Activated CD4-positive, alpha-beta T cell treated with anti-CD3 and anti-CD28 coated beads for 36 hours (primary cell): ENCODE measurements at regions not wholly inside any gene's neighbourhood (a gene's known extent, or its start where the extent isn't known, plus 50 kb on each side); places are given as distances from the start of the nearest gene placed in this dataset.
A peak's percentile ranks its signal among the peaks of the same experiment; 100 is the strongest.
"Not testable (repeated sequence)": the region's sequence is repeated elsewhere in the genome, so short reads cannot be mapped to it uniquely, and the experiment has no call there.

Experiments
- ATAC-seq: fragments of 200-7000 bp; cut with Tn5 transposase; one replicate; pipeline ENCODE4 v1.10.0; 2021; ENCODE audit warnings: mild to moderate bottlenecking, moderate library complexity
- CTCF ChIA-PET: fragments of 350-600 bp; sonication (Branson Sonifier 250); formaldehyde crosslinking; loops from one replicate; lab custom pipeline; 2021; ENCODE audit warnings: antibody characterized with exemption; lab: Charles Lee
- POLR2A ChIA-PET: fragments of 350-600 bp; sonication (Branson Sonifier 250); formaldehyde crosslinking; loops from one replicate; lab custom pipeline; 2021; ENCODE audit warnings: antibody characterized with exemption, inconsistent platforms; lab: Charles Lee
- DNase-seq: peaks from one replicate; pipeline ENCODE4 v3.0.0-alpha.2; 2020
- H3K27ac Mint-ChIP-seq: one replicate; pipeline ENCODE4 v1.8.0; 2021; ENCODE audit warnings: mixed read lengths
- H3K27me3 Mint-ChIP-seq: one replicate; pipeline ENCODE4 v1.8.0; 2021; ENCODE audit warnings: mixed read lengths
- H3K36me3 Mint-ChIP-seq: one replicate; pipeline ENCODE4 v1.8.0; 2021; ENCODE audit warnings: low read depth, mixed read lengths
- H3K4me1 Mint-ChIP-seq: one replicate; pipeline ENCODE4 v1.8.0; 2021; ENCODE audit warnings: mixed read lengths
- H3K4me3 Mint-ChIP-seq: one replicate; pipeline ENCODE4 v1.8.0; 2021; ENCODE audit warnings: mild to moderate bottlenecking, moderate library complexity, mixed read lengths
- H3K9me3 Mint-ChIP-seq: one replicate; pipeline ENCODE4 v1.8.0; 2021; ENCODE audit warnings: low read depth, mixed read lengths
- intact Hi-C, 2 experiments: fragments of 100-400 bp; cut with DNase I in 1 of 2; cut with micrococcal nuclease in 1 of 2; formaldehyde crosslinking; loops; one replicate each; pipeline versions ENCODE4 v1.14.2 to v1.15.1; 2022 to 2024; cut with DNase I, micrococcal nuclease

DNA sequence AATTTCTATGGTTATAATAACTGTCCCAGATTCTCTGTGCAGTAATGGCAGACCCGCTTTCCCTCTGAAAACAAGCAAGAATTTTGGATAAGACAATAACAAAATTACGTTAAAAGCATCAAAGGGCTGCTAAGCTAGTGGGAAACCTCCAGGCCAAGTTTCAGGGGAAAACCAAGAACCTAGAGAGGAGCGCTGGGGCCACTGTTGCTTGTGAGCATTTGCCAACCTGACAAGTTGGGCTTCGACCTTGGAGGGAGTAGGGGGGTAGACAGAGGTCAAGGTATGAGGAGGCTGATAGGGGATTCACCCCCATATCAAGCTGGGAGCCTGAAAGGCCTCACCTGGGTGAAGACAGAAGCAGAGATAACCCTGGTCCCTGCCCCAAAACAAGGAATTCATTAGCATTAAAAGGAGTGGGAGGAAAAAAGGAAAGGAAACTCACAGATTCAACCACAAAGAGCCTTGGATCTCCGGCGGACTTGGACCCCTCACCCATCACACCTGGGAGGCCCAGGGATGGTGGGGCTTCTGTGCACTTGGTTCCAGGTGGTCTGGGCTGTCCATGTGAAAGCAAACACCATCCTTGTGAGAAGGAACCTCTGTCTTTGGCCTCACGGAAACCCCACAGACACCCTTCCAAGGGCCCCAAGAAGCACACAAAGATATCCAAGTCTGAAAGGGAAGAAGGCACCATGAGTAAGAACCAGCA lies 259.9 kb downstream of the GOLGA6L6 start:
- intact Hi-C loops: loop anchor here (1.0 to 5.0 kb wide), 2 partner anchors 8 to 131 kb away; no protein-coding TSS in a partner anchor
- H3K9me3 Mint-ChIP-seq, H3K4me1 Mint-ChIP-seq, CTCF ChIA-PET, H3K27me3 Mint-ChIP-seq, DNase-seq, H3K36me3 Mint-ChIP-seq, H3K27ac Mint-ChIP-seq, H3K4me3 Mint-ChIP-seq, ATAC-seq, POLR2A ChIA-PET: not testable (repeated sequence)

DNA sequence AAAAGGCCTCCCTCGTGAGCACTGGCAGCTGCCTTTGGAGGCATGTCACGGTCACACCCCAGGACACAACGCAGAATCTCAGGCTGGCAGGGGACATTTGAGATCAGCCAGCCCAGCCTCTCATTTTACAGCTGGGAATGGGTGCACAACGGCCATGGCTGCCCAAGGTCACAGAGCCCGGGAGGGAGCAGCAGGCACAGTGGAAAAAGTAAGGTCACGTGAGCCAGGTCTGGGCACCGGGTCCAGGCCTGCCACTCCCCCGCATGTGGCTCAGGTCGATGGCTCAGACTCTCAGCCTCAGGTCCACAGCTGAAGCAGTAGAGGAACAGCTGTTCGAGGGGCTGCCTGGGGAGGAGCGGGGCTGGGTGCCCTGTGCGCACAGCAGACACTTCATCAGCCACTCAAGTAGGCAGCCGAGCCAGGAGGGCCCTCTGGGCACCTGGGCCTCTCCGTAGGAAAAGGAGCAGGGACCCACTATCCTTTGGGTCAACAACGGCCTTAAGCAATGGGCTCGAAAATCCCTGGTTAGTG lies 260.6 kb downstream of the GOLGA6L6 start:
- intact Hi-C loops: loop anchor here (1.0 to 5.0 kb wide), 2 partner anchors 8 to 131 kb away; no protein-coding TSS in a partner anchor
- no peaks in the 10 kb centered on the region for H3K36me3 Mint-ChIP-seq
- DNase-seq (peak; percentile 21), ATAC-seq (no peak)
- no peak overlapping the region for H3K27ac Mint-ChIP-seq
- H3K4me3 Mint-ChIP-seq: no peak overlapping the region
- CTCF ChIA-PET: no interaction called here
- no peaks in the 10 kb centered on the region for H3K9me3 Mint-ChIP-seq
- POLR2A ChIA-PET: no interaction called here
- H3K27me3 Mint-ChIP-seq: no peaks in the 10 kb centered on the region
- H3K4me1 Mint-ChIP-seq: no peaks in the 10 kb centered on the region

DNA sequence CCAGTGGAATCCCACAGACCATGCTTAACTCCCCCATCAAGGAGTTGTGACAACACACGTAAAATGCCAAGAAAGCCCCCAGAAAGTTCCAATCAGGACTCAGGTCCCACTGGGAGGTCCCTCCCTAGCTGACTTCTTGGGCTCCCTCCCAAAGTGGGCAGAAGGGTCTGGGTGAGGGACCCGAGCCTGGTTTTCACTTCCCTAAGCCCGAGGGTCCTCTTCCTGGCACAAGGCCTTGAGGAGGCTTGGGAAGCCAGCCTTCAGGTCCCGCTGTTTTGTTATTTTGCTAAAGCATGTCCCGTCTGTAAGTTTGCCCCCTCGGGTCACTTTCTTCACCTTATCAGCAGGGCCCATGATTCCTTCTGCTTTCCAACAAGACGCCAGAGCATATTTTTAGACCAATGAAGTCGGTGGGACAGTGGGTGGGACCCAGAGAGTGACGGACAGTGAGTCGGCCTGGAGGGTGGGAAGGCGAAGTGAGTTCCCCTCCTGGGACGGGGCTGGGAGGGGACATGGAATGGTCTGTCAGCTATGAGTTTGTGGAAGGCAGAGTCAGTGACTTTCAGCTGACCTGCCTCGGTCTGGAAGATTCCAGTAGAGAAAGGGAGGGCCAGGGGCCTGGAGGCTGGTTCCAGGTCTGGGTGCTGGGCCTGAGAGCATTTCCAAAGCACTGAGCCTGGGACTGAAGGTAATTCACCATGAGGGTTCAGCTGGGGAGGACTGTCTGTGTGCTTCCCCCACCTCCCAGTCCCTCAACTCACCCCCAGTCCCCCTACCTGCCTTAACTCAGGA lies 261.3 kb downstream of the GOLGA6L6 start:
- ATAC-seq, H3K27ac Mint-ChIP-seq, H3K9me3 Mint-ChIP-seq, H3K36me3 Mint-ChIP-seq, DNase-seq, POLR2A ChIA-PET, H3K4me1 Mint-ChIP-seq, H3K27me3 Mint-ChIP-seq, CTCF ChIA-PET, H3K4me3 Mint-ChIP-seq: not testable (repeated sequence)
- intact Hi-C loops: loop anchor here in 1 of 2 experiments (5.0 kb wide), 1 partner anchor 132 kb away; no protein-coding TSS in a partner anchor

DNA sequence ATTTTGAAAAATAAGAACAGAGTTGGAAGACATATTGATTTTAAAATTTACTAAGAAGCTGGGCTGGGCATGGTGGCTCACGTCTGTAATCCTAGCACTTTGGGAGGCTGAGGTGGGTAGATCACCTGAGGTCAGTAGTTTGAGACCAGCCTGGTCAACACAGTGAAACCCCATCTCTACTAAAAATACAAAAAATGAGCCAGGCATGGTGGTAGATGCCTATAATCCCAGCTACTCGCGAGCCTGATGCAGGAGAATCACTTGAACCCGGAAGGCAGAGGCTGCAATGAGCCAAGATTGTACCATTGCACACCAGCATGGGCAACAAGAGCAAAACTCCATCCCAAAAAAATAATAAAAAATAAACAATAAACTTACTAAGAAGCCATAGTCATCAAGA lies 262.5 kb downstream of the GOLGA6L6 start:
- CTCF ChIA-PET: interaction anchor here (0.7 kb wide), 1 partner anchor 81 kb away, joined by 3 read pairs; no protein-coding TSS in a partner anchor
- H3K27me3 Mint-ChIP-seq, H3K4me3 Mint-ChIP-seq, DNase-seq, H3K9me3 Mint-ChIP-seq, H3K4me1 Mint-ChIP-seq, ATAC-seq, POLR2A ChIA-PET, H3K36me3 Mint-ChIP-seq, H3K27ac Mint-ChIP-seq: not testable (repeated sequence)
- intact Hi-C loops: loop anchor here in 1 of 2 experiments (10.0 kb wide), 1 partner anchor 54 kb away; no protein-coding TSS in a partner anchor

DNA sequence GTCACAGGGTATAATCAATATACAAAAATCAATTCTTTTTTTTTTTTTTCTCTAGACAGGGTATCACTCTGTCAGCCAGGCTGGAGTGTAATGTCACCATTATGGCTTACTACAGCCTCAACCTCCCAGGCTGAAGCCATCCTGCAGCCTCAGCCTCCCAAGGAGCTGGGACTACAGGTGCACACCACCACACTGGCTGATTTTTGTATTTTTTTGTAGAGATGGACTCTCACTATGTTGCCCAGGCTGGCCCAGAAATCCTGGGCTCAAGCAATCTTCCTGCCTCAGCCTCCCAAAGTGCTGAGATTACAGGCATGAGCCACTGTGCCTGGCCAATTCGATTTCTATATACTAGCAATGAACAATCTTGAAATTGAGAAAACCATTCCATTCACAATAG lies 263.2 kb downstream of the GOLGA6L6 start:
- CTCF ChIA-PET, H3K27me3 Mint-ChIP-seq, H3K9me3 Mint-ChIP-seq, H3K27ac Mint-ChIP-seq, POLR2A ChIA-PET, H3K4me3 Mint-ChIP-seq, DNase-seq, H3K4me1 Mint-ChIP-seq, ATAC-seq, H3K36me3 Mint-ChIP-seq: not testable (repeated sequence)
- intact Hi-C loops: loop anchor here in 1 of 2 experiments (10.0 kb wide), 1 partner anchor 54 kb away; no protein-coding TSS in a partner anchor

DNA sequence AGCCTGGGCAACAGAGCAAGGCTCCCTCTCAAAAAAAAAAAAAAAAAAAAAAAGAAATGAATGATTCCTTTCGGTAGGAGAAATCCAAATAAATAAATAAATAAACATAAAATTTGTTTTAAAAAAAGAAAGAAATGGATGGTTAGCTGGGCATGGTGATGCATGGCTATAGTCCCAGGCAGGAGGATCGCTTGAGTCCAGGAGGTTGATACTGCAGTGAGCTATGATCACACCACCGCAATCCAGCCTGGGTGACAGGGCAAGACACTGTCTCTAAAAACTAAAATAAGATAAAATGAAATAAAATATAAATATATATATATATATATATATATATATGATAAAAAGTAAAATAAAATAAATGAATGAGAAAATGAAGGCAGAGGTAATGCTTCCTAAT lies 264.1 kb downstream of the GOLGA6L6 start:
- H3K4me1 Mint-ChIP-seq, H3K27ac Mint-ChIP-seq, DNase-seq, H3K36me3 Mint-ChIP-seq, H3K27me3 Mint-ChIP-seq, H3K4me3 Mint-ChIP-seq, ATAC-seq, H3K9me3 Mint-ChIP-seq, POLR2A ChIA-PET, CTCF ChIA-PET: not testable (repeated sequence)
- intact Hi-C loops: loop anchor here in 1 of 2 experiments (10.0 kb wide), 1 partner anchor 53 kb away; no protein-coding TSS in a partner anchor

DNA sequence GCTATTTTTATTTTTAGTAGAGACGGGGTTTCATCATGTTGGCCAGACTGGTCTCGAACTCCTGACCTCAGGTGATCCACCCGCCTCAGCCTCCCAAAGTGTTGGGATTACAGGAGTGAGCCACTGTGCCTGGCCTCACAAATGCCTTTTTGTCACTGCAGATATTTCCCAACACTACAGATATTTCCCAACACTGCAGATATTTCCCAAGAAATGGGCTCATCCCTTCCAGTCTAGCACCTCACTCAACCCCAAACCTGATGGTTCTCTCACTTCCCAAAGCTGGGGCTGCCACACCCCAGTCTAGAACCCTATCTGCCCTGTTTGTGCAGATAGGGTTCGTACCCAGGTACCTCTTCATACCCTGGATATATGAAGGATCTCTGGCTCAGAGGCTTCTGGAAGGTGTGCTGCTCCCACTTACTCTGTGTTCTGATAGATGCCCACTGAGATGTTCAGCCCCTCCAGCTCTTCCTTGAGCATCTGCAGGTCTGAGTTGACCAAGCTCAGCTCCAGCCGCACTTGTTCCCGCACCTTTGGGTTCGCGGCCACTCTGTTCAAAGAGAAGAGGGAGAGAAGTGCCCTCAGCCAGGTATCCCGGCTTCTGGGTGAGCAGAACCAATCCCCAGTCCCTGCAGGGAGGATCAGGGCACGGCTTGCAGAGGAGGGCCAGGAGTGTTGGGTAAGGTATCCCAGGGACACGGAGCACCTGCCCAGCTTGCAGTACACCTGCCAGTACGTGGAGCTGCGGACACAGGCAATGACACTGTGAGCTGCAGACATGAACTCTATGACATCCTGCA lies 265.1 kb downstream of the GOLGA6L6 start:
- DNase-seq, POLR2A ChIA-PET, ATAC-seq, H3K4me1 Mint-ChIP-seq, H3K9me3 Mint-ChIP-seq, H3K27me3 Mint-ChIP-seq, H3K27ac Mint-ChIP-seq, H3K4me3 Mint-ChIP-seq, H3K36me3 Mint-ChIP-seq, CTCF ChIA-PET: not testable (repeated sequence)
- intact Hi-C loops: loop anchor here in 1 of 2 experiments (10.0 kb wide), 1 partner anchor 52 kb away; no protein-coding TSS in a partner anchor

DNA sequence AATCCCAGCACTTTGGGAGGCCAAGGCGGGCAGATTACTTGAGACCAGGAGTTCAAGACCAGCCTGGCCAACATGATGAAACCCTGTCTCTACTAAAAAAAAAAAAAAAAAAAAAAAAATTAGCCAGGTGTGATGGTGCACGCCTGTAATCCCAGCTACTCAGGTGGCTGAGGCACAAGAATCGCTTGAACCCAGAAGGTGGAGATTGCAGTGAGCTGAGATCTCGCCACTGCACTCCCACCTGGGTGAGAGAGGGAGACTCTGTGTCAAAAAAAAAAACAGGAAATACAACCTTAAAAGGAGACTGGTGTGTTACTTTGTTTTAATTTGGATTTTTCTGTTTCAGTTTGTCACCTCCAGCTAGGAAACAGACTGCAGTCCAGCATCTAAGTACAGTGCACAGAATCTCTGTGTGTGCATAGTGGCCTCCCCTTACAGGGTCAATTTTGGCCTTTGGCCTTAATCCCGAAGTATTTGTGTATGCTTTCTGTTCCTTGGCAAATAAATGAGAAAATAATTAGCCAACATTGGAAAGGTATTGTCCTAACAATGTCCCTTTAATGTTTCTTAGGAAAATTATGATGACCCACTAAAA lies 266.1 kb downstream of the GOLGA6L6 start:
- POLR2A ChIA-PET, H3K9me3 Mint-ChIP-seq, H3K27ac Mint-ChIP-seq, H3K36me3 Mint-ChIP-seq, H3K27me3 Mint-ChIP-seq, ATAC-seq, H3K4me1 Mint-ChIP-seq, H3K4me3 Mint-ChIP-seq, DNase-seq, CTCF ChIA-PET: not testable (repeated sequence)
- intact Hi-C loops: loop anchor here in 1 of 2 experiments (10.0 kb wide), 1 partner anchor 51 kb away; no protein-coding TSS in a partner anchor

DNA sequence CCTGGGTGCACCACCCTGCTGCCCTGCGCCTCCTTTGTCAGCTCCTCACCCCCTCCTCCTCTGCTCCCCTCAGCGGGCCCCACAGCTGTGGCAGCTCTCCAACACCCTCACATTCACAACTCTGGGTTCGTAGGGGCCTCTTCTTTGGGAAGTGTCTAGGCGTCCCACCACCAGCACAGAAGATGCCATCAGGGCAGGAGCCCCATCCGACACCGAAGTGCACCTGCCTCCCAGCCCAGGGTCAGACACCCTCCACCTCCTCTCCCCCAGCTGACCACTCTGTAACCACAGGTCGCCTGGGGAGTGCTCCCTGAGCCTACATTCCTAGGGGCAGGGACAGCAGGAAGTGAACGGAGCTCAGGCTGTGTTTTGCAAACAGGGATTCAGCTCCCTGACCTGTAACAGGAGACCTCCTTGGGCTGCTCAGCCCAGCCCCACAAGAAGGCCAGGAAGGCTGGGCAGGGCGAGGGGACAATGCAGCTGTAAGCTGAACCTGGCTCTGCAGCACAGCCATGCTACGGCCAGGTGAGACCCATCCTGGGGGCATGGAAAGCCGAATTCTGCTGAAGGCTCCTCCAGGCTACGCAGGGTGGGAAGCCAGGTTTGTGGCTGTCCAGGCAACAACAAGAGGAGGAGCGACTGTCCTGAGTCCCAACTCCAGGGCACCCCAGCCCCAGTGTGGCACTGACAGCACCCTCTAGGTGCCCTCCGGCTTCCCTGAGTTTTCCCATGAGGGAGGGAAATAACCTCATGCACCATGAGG lies 269.0 kb downstream of the GOLGA6L6 start:
- no peak overlapping the region for H3K27ac Mint-ChIP-seq
- no peak for ATAC-seq

DNA sequence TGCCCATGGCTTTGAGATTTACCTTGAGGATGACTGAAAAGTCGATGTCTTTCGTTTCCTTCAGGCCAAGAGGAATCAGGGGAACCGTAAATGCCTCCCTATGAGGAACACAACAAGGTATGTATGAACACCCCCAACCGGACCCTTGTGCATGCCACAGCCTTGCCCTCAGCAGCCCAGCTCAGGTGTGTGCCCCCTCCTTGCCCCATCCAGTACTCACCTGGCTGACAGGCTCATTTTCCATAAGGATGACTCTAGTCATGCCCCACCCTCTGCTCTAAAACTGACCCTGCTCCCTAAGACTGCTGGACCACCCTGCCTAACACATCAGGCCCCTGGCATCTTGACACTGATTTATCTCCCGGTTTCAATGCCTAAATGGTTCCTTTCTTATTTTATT lies 270.0 kb downstream of the GOLGA6L6 start:
- ChIA-PET CTCF (interaction anchor here (0.9 kb wide), 1 partner anchor 74 kb away, joined by 3 read pairs; no protein-coding TSS in a partner anchor), POLR2A (no interaction called here)
- no peak for ATAC-seq
- Mint-ChIP-seq H3K4me1 (no peaks in the 10 kb centered on the region), H3K36me3 (no peaks in the 10 kb centered on the region), H3K27ac (no peak overlapping the region), H3K27me3 (no peaks in the 10 kb centered on the region), H3K4me3 (no peak overlapping the region), H3K9me3 (no peaks in the 10 kb centered on the region)
- DNase-seq: no peak
- intact Hi-C loops: loop anchor here in 1 of 2 experiments (10.0 kb wide), 1 partner anchor 47 kb away; no protein-coding TSS in a partner anchor

More for the DNA sequence above, 269.0 kb downstream of the GOLGA6L6 start:
- H3K4me1 Mint-ChIP-seq: no peaks in the 10 kb centered on the region
- intact Hi-C loops: loop anchor here in 1 of 2 experiments (10.0 kb wide), 1 partner anchor 48 kb away; no protein-coding TSS in a partner anchor
- H3K36me3 Mint-ChIP-seq: no peaks in the 10 kb centered on the region
- CTCF ChIA-PET: no interaction called here
- no peaks in the 10 kb centered on the region for H3K9me3 Mint-ChIP-seq
- DNase-seq: no peak
- no peak overlapping the region for H3K4me3 Mint-ChIP-seq
- H3K27me3 Mint-ChIP-seq: no peaks in the 10 kb centered on the region
- POLR2A ChIA-PET: no interaction called here
